ENCODE measurements at regions not wholly inside any gene's neighbourhood (a gene's known extent, or its start where the extent isn't known, plus 50 kb on each side); places are given as distances from the start of the nearest gene placed in this dataset.
A peak's percentile ranks its signal among the peaks of the same experiment; 100 is the strongest.
"Not testable (repeated sequence)": the region's sequence is repeated elsewhere in the genome, so short reads cannot be mapped to it uniquely, and the experiment has no call there.

- peak; percentile 93 for FAIRE-seq
Observed at GRCh38 chr1:46878173-46878782, 63.0 kb downstream of the CYP4A11 start.

GRCh38 chr1:46876093-46876492 is 65.2 kb downstream of the CYP4A11 start:
- FAIRE-seq: not testable (repeated sequence)

Measured in islet of Langerhans (tissue), 1 donor.